GM12878 (cell line): ENCODE measurements at regions not wholly inside any gene's neighbourhood (a gene's known extent, or its start where the extent isn't known, plus 50 kb on each side); places are given as distances from the start of the nearest gene placed in this dataset.

Source experiments
- ATAC-seq: fragments of 200-7000 bp; cut with Tn5 transposase; 3 replicates; pipeline ENCODE4 v1.9.1; 2020; ENCODE audit warnings: mild to moderate bottlenecking, moderate library complexity
- BruUV-seq: library from RNA; stranded (reverse); fragments of 400-500 nt; replicated peaks from 2 replicates; lab custom pipeline; 2021; lab: Mats Ljungman, UMichigan
- CTCF ChIA-PET: fragments of 300-600 bp; sonication (Branson Sonifier 250); formaldehyde crosslinking; extraction: SDS; loops from one replicate; lab custom pipeline; 2021; ENCODE audit warnings: inconsistent platforms; lab: Yijun Ruan, JAX
- POLR2A ChIA-PET: fragments of 350-600 bp; formaldehyde crosslinking; extraction: SDS; loops from one replicate; lab custom pipeline; 2021; ENCODE audit warnings: inconsistent platforms; lab: Charles Lee
- RAD21 ChIA-PET: fragments of 300-600 bp; sonication (Branson Sonifier 250); formaldehyde crosslinking; loops from one replicate; lab custom pipeline; 2023; ENCODE audit warnings: antibody characterized with exemption; ENCODE audit not compliant: unreplicated experiment; lab: Charles Lee
- SMC1A ChIA-PET: fragments of 300-600 bp; sonication (Branson Sonifier 250); formaldehyde crosslinking; loops from one replicate; lab custom pipeline; 2023; ENCODE audit not compliant: unreplicated experiment, uncharacterized antibody; lab: Charles Lee
- DNase-seq: peaks from one replicate; pipeline ENCODE4 v3.0.0-alpha.2; 2011; ENCODE audit warnings: low read depth, low spot score
- FAIRE-seq: peaks from 3 replicates; lab custom pipeline; 2011; peaks lifted over from hg19 to GRCh38; lab: Jason Lieb, UNC
- H2AFZ ChIP-seq: 2 replicates; pipeline ENCODE4 v1.6.0; 2011; ENCODE audit warnings: low read depth, low read length, control low read depth; ENCODE audit not compliant: control insufficient read depth
- H3K27ac ChIP-seq: 2 replicates; pipeline ENCODE4 v1.5.1; 2011; ENCODE audit warnings: control low read depth; ENCODE audit not compliant: control insufficient read depth, insufficient read depth
- H3K27me3 ChIP-seq, 2 experiments: replicated peaks in 1 of 2; 2 replicates each; pipeline versions ENCODE4 v1.6.0 to v1.6.1; 2011; ENCODE audit warnings: low read length in 1 of 2; ENCODE audit not compliant: control insufficient read depth in 2 of 2, insufficient read depth in 2 of 2
- H3K36me3 ChIP-seq, 2 experiments: 2 replicates each; pipeline ENCODE4 v1.5.1; 2011; ENCODE audit warnings: low read length in 1 of 2; ENCODE audit not compliant: control insufficient read depth in 2 of 2, insufficient read depth in 2 of 2
- H3K4me1 ChIP-seq: 2 replicates; pipeline ENCODE4 v1.6.1; 2011; ENCODE audit warnings: mild to moderate bottlenecking, low read length, moderate library complexity, mixed read lengths; ENCODE audit not compliant: control insufficient read depth, insufficient read depth
- H3K4me2 ChIP-seq: 2 replicates; pipeline ENCODE4 v1.6.0; 2011; ENCODE audit warnings: control low read depth; ENCODE audit not compliant: control insufficient read depth, insufficient read depth
- H3K4me3 ChIP-seq: fragments of 200-600 bp; sonication (generic); 2 replicates; pipeline ENCODE4 v1.5.1; 2016
- H3K79me2 ChIP-seq: 2 replicates; pipeline ENCODE4 v1.6.0; 2011; ENCODE audit warnings: low read length; ENCODE audit not compliant: control insufficient read depth, insufficient read depth
- H3K9ac ChIP-seq: 2 replicates; pipeline ENCODE4 v1.8.0; 2011; ENCODE audit warnings: low read length, control low read depth, mixed read lengths; ENCODE audit not compliant: control insufficient read depth, insufficient read depth
- H3K9me3 ChIP-seq: replicated peaks from 3 replicates; pipeline ENCODE4 v1.5.1; 2011; ENCODE audit warnings: mild to moderate bottlenecking, low read length; ENCODE audit not compliant: control insufficient read depth, insufficient read depth
- H4K20me1 ChIP-seq: 2 replicates; pipeline ENCODE4 v1.6.0; 2011; ENCODE audit not compliant: control insufficient read depth, insufficient read depth
- CREM ChIP-seq: IDR thresholded peaks from 2 replicates; pipeline ENCODE4 v1.6.1; 2014; ENCODE audit warnings: antibody characterized with exemption, low read depth
- FOXK2 ChIP-seq: fragments of 450-650 bp; IDR thresholded peaks from 2 replicates; pipeline ENCODE4 v1.6.1; 2017; ENCODE audit warnings: mild to moderate bottlenecking, moderate library complexity
- HDGF ChIP-seq: fragments of 450-650 bp; IDR thresholded peaks from 2 replicates; pipeline ENCODE4 v1.6.1; 2016; ENCODE audit warnings: antibody characterized with exemption
- POLR2AphosphoS2 ChIP-seq: IDR thresholded peaks from 2 replicates; pipeline ENCODE4 v1.6.1; 2011; ENCODE audit warnings: low read depth, mild to moderate bottlenecking, low read length, improper control_type of control experiment, moderate library complexity
- RUNX3 ChIP-seq: IDR thresholded peaks from 2 replicates; pipeline ENCODE4 v1.6.1; 2012; ENCODE audit warnings: low read length, inconsistent platforms
- SMARCA5 ChIP-seq: fragments of 450-650 bp; IDR thresholded peaks from 2 replicates; pipeline ENCODE4 v1.6.1; 2017; ENCODE audit warnings: mild to moderate bottlenecking
- SPI1 ChIP-seq: IDR thresholded peaks from 2 replicates; pipeline ENCODE4 v1.6.1; 2011; ENCODE audit warnings: low read depth, mild to moderate bottlenecking, low read length, moderate library complexity, borderline replicate concordance; ENCODE audit not compliant: insufficient read depth
- ZNF24 ChIP-seq: fragments of 450-650 bp; IDR thresholded peaks from 2 replicates; pipeline ENCODE4 v1.6.1; 2017; ENCODE audit warnings: antibody characterized with exemption, mild to moderate bottlenecking
- ZNF384 ChIP-seq: IDR thresholded peaks from 2 replicates; pipeline ENCODE4 v1.6.1; 2012; ENCODE audit warnings: low read depth, mild to moderate bottlenecking, low read length, improper control_type of control experiment, borderline replicate concordance
- WGBS: methylation state at CpG from one replicate; pipeline ENCODE4 v1.1.6; 2016; ENCODE audit warnings: low lambda C conversion rate; ENCODE audit not compliant: insufficient replicate concordance, insufficient coverage; ENCODE audit errors: missing lambda C conversion rate; 5-methylcytosine and 5-hydroxymethylcytosine counted together
- in situ Hi-C: fragments of 300-500 bp; cut with MboI; formaldehyde crosslinking; loops from 9 replicates; pipeline ENCODE4 v1.14.3; 2018; ENCODE audit warnings: mixed read lengths
- intact Hi-C: fragments of 100-400 bp; cut with micrococcal nuclease; formaldehyde crosslinking; loops from one replicate; pipeline ENCODE4 v1.14.2; 2022; ENCODE audit not compliant: unreplicated experiment
- TF ChIP-seq, protein P1 (sequence below): fragments of 150-350 bp; IDR thresholded peaks from 2 replicates; pipeline ENCODE4 v1.6.1; 2016; ENCODE audit warnings: low read depth, low read length
- TF ChIP-seq, protein P2 (sequence below): fragments of 450-650 bp; IDR thresholded peaks from 2 replicates; pipeline ENCODE4 v1.6.1; 2017; ENCODE audit warnings: mild to moderate bottlenecking, moderate library complexity

DNA sequence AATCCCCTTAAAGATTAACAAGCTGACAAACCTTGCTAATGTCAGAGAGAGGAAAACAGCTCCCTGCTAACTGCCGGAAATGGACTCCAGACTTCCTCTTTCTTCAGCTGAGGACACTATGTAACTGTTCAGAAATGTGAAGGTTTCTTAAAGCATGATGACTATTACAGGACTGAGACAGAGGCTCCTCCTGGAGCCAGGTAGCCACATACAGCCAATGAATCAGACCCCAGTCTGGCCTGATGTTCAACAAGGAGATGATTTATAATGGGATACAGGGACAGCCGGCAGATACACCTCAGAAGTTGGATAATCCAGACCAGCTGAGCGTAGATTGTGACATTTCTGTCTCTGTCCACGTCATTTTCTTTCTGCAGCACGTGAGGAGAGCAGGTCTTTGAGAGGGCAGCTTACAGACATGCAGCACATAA, 216.2 kb downstream of the HS3ST3A1 start:
- ChIA-PET RAD21 (interaction anchor here (0.6 to 1.5 kb wide), 2 partner anchors 39 to 756 kb away, joined by 3 to 4 read pairs; no protein-coding TSS in a partner anchor), CTCF (no interaction called here)
- no peak for DNase-seq
- in situ Hi-C loops = no loop called here
- TF ChIP-seq, protein P1, sequence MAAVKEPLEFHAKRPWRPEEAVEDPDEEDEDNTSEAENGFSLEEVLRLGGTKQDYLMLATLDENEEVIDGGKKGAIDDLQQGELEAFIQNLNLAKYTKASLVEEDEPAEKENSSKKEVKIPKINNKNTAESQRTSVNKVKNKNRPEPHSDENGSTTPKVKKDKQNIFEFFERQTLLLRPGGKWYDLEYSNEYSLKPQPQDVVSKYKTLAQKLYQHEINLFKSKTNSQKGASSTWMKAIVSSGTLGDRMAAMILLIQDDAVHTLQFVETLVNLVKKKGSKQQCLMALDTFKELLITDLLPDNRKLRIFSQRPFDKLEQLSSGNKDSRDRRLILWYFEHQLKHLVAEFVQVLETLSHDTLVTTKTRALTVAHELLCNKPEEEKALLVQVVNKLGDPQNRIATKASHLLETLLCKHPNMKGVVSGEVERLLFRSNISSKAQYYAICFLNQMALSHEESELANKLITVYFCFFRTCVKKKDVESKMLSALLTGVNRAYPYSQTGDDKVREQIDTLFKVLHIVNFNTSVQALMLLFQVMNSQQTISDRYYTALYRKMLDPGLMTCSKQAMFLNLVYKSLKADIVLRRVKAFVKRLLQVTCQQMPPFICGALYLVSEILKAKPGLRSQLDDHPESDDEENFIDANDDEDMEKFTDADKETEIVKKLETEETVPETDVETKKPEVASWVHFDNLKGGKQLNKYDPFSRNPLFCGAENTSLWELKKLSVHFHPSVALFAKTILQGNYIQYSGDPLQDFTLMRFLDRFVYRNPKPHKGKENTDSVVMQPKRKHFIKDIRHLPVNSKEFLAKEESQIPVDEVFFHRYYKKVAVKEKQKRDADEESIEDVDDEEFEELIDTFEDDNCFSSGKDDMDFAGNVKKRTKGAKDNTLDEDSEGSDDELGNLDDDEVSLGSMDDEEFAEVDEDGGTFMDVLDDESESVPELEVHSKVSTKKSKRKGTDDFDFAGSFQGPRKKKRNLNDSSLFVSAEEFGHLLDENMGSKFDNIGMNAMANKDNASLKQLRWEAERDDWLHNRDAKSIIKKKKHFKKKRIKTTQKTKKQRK = no peak
- peak; percentile 53; the same call in 1 of the 2 replicates for TF ChIP-seq SPI1
- TF ChIP-seq, all 136 proteins: peak for 1
- no peaks in the 10 kb centered on the region for H3K4me1 ChIP-seq
- WGBS = 0% methylated on average over 5 of the region's 5 CpGs
- no peaks in the 10 kb centered on the region; the same call in 2 of the 3 replicates for H3K9me3 ChIP-seq
- no peaks in the 10 kb centered on the region for H3K36me3 ChIP-seq
- H2AFZ ChIP-seq = no peak overlapping the region
- POLR2A ChIA-PET = no interaction called here
- H3K9ac ChIP-seq = no peak overlapping the region
- H4K20me1 ChIP-seq = no peaks in the 10 kb centered on the region
- H3K4me3 ChIP-seq = no peak overlapping the region
- SMC1A ChIA-PET = interaction anchor here (0.5 kb wide), 1 partner anchor 140 kb away, joined by 3 read pairs; no protein-coding TSS in a partner anchor
- H3K27ac ChIP-seq = no peak overlapping the region
- BruUV-seq = no TSS peak
- intact Hi-C loops = no loop called here
- H3K4me2 ChIP-seq = no peak overlapping the region
- no peaks in the 10 kb centered on the region for H3K79me2 ChIP-seq
- H3K27me3 ChIP-seq = no peaks in the 10 kb centered on the region
- ATAC-seq (no peak), FAIRE-seq (no peak)

DNA sequence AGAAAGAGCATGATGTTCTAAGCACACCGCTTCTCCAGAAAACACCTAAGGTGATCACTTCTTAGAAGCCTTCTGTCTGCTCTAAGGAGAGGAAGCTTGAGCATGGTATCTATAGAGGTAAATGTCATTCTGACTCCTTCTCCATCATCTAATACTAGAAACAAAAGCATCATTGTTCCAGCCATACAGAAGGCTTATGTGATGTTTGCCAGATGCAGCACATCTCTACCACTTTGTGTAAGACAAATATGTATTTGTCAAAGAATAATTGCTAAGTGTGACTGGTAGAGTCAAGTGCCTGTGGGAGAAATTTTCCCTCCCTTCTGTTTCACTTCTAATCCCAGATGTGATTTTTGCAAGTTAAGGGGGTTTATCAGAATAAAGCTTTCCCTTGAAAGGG, 217.1 kb downstream of the HS3ST3A1 start:
- H3K27me3 ChIP-seq = no peaks in the 10 kb centered on the region
- no peaks in the 10 kb centered on the region for H3K79me2 ChIP-seq
- no peaks in the 10 kb centered on the region for H3K36me3 ChIP-seq
- 47% methylated on average over 1 of the region's 1 CpG for WGBS
- no peaks in the 10 kb centered on the region; the same call in 2 of the 3 replicates for H3K9me3 ChIP-seq
- H3K4me3 ChIP-seq = no peak overlapping the region
- no peak for FAIRE-seq
- POLR2A ChIA-PET = no interaction called here
- no peak overlapping the region for H3K4me2 ChIP-seq
- H4K20me1 ChIP-seq = no peaks in the 10 kb centered on the region
- no peak for DNase-seq
- CTCF ChIA-PET = interaction anchor here (1.1 kb wide), 1 partner anchor 46 kb away, joined by 3 read pairs; no protein-coding TSS in a partner anchor
- intact Hi-C loops = no loop called here
- H2AFZ ChIP-seq = no peak overlapping the region
- H3K27ac ChIP-seq = no peak overlapping the region
- BruUV-seq = no TSS peak
- no peak overlapping the region for H3K9ac ChIP-seq
- RAD21 ChIA-PET = interaction anchor here (1.5 kb wide), 1 partner anchor 38 kb away, joined by 4 read pairs; no protein-coding TSS in a partner anchor
- in situ Hi-C loops = no loop called here
- no peaks in the 10 kb centered on the region for H3K4me1 ChIP-seq
- no peak for ATAC-seq
- SMC1A ChIA-PET = interaction anchor here (1.1 kb wide), 1 partner anchor 9 kb away, joined by 3 read pairs; no protein-coding TSS in a partner anchor
- TF ChIP-seq POLR2AphosphoS2 = no peak
- TF ChIP-seq SMARCA5 = no peak
- no peak for TF ChIP-seq FOXK2
- TF ChIP-seq ZNF384 = no peak
- TF ChIP-seq CREM = no peak
- TF ChIP-seq ZNF24 = no peak
- TF ChIP-seq, protein P2, sequence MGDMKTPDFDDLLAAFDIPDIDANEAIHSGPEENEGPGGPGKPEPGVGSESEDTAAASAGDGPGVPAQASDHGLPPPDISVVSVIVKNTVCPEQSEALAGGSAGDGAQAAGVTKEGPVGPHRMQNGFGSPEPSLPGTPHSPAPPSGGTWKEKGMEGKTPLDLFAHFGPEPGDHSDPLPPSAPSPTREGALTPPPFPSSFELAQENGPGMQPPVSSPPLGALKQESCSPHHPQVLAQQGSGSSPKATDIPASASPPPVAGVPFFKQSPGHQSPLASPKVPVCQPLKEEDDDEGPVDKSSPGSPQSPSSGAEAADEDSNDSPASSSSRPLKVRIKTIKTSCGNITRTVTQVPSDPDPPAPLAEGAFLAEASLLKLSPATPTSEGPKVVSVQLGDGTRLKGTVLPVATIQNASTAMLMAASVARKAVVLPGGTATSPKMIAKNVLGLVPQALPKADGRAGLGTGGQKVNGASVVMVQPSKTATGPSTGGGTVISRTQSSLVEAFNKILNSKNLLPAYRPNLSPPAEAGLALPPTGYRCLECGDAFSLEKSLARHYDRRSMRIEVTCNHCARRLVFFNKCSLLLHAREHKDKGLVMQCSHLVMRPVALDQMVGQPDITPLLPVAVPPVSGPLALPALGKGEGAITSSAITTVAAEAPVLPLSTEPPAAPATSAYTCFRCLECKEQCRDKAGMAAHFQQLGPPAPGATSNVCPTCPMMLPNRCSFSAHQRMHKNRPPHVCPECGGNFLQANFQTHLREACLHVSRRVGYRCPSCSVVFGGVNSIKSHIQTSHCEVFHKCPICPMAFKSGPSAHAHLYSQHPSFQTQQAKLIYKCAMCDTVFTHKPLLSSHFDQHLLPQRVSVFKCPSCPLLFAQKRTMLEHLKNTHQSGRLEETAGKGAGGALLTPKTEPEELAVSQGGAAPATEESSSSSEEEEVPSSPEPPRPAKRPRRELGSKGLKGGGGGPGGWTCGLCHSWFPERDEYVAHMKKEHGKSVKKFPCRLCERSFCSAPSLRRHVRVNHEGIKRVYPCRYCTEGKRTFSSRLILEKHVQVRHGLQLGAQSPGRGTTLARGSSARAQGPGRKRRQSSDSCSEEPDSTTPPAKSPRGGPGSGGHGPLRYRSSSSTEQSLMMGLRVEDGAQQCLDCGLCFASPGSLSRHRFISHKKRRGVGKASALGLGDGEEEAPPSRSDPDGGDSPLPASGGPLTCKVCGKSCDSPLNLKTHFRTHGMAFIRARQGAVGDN = no peak
- no peak for TF ChIP-seq HDGF
- no peak for TF ChIP-seq RUNX3
